HFFc6 (cell line): ENCODE measurements at regions not wholly inside any gene's neighbourhood (a gene's known extent, or its start where the extent isn't known, plus 50 kb on each side); places are given as distances from the start of the nearest gene placed in this dataset.

Experiments
- DNase-seq: peaks from one replicate; pipeline ENCODE4 v3.0.0-alpha.2; 2018
- H3K27ac Mint-ChIP-seq: 2 replicates; pipeline ENCODE4 v1.8.0; 2020; ENCODE audit warnings: mild to moderate bottlenecking, mixed read lengths
- H3K27me3 Mint-ChIP-seq: 2 replicates; pipeline ENCODE4 v1.8.0; 2021; ENCODE audit warnings: mild to moderate bottlenecking, moderate library complexity, mixed read lengths; ENCODE audit not compliant: insufficient read depth
- H3K36me3 Mint-ChIP-seq: 2 replicates; pipeline ENCODE4 v1.8.0; 2021; ENCODE audit warnings: low read depth, mixed read lengths
- H3K4me1 Mint-ChIP-seq: 2 replicates; pipeline ENCODE4 v1.8.0; 2020; ENCODE audit warnings: low read depth, mixed read lengths
- H3K4me3 Mint-ChIP-seq: 2 replicates; pipeline ENCODE4 v1.8.0; 2020; ENCODE audit warnings: mild to moderate bottlenecking, moderate library complexity, mixed read lengths
- H3K9me3 Mint-ChIP-seq: 2 replicates; pipeline ENCODE4 v1.8.0; 2020; ENCODE audit warnings: mild to moderate bottlenecking, mixed read lengths
- CTCF ChIP-seq: fragments of 200-600 bp; sonication (generic); IDR thresholded peaks from 2 replicates; pipeline ENCODE4 v1.5.0; 2021; ENCODE audit warnings: antibody characterized with exemption, mild to moderate bottlenecking

- no peaks in the 10 kb centered on the region; the same call in 1 of the 2 replicates for H3K27me3 Mint-ChIP-seq
- no peaks in the 10 kb centered on the region for H3K9me3 Mint-ChIP-seq
- no peak overlapping the region for H3K4me3 Mint-ChIP-seq
- H3K4me1 Mint-ChIP-seq, result peaks cover 23% of the 10 kb centered on the region; the same call in 1 of the 2 replicates
- H3K36me3 Mint-ChIP-seq, result no peaks in the 10 kb centered on the region
- no peak for TF ChIP-seq CTCF
- no peak overlapping the region for H3K27ac Mint-ChIP-seq
- DNase-seq, result no peak
These were observed 176.2 kb upstream of the CENPE start for GRCh38 chr4:103374306-103374705.

GRCh38 chr4:103372002-103372558, 173.9 kb upstream of the CENPE start:
- no peaks in the 10 kb centered on the region; the same call in 1 of the 2 replicates for H3K27me3 Mint-ChIP-seq
- no peaks in the 10 kb centered on the region for H3K36me3 Mint-ChIP-seq
- no peaks in the 10 kb centered on the region for H3K9me3 Mint-ChIP-seq
- H3K4me3 Mint-ChIP-seq, result peak overlapping the region; percentile 76; the same call in 1 of the 2 replicates
- no peak for TF ChIP-seq CTCF
- H3K27ac Mint-ChIP-seq, result peak overlapping the region; percentile 75; the same call in 1 of the 2 replicates
- peaks cover 23% of the 10 kb centered on the region; the same call in 1 of the 2 replicates for H3K4me1 Mint-ChIP-seq
- DNase-seq, result no peak

- Mint-ChIP-seq H3K4me1 (peaks cover 23% of the 10 kb centered on the region; the same call in 1 of the 2 replicates), H3K9me3 (no peaks in the 10 kb centered on the region), H3K4me3 (no peak overlapping the region; the same call in 1 of the 2 replicates), H3K27ac (peak overlapping the region; percentile 7; the same call in 1 of the 2 replicates), H3K36me3 (no peaks in the 10 kb centered on the region), H3K27me3 (no peaks in the 10 kb centered on the region; the same call in 1 of the 2 replicates)
- TF ChIP-seq CTCF, result no peak
- no peak for DNase-seq
These were observed 172.2 kb upstream of the CENPE start for GRCh38 chr4:103370336-103370735.

- Mint-ChIP-seq H3K9me3 (peaks cover 14% of the 10 kb centered on the region), H3K4me3 (no peak overlapping the region)
These were observed 167.1 kb upstream of the CENPE start for GRCh38 chr4:103365285-103365684.

GRCh38 chr4:103364083-103364482, 165.9 kb upstream of the CENPE start:
- no peak overlapping the region for H3K27ac Mint-ChIP-seq
- no peaks in the 10 kb centered on the region for H3K27me3 Mint-ChIP-seq
- H3K36me3 Mint-ChIP-seq, result peaks cover 5% of the 10 kb centered on the region; the same call in 1 of the 2 replicates
- no peaks in the 10 kb centered on the region; the same call in 1 of the 2 replicates for H3K4me1 Mint-ChIP-seq
- peaks cover 25% of the 10 kb centered on the region for H3K9me3 Mint-ChIP-seq
- TF ChIP-seq CTCF, result no peak
- peak overlapping the region; percentile 13; the same call in 1 of the 2 replicates for H3K4me3 Mint-ChIP-seq
- no peak for DNase-seq

More at GRCh38 chr4:103365285-103365684, 167.1 kb upstream of the CENPE start:
- DNase-seq, result no peak
- Mint-ChIP-seq H3K27me3 (no peaks in the 10 kb centered on the region), H3K4me1 (no peaks in the 10 kb centered on the region; the same call in 1 of the 2 replicates), H3K27ac (no peak overlapping the region), H3K36me3 (no peaks in the 10 kb centered on the region)
- TF ChIP-seq CTCF, result no peak
